ENCODE measurements at regions not wholly inside any gene's neighbourhood (a gene's known extent, or its start where the extent isn't known, plus 50 kb on each side); places are given as distances from the start of the nearest gene placed in this dataset.

GRCh38 chr4:117514391-117515175, 429.2 kb upstream of the TRAM1L1 start:
- Histone ChIP-seq H3K9me3 (ENCODE audit: control insufficient read depth, insufficient read depth, low read depth, low read length) (no peaks in the 10 kb centered on the region), H3K4me1 (ENCODE audit: control insufficient read depth, insufficient read depth, low read length) (no peaks in the 10 kb centered on the region), H3K27me3 (ENCODE audit: control insufficient read depth, insufficient read depth, low read length) (no peaks in the 10 kb centered on the region), H3K4me3 (ENCODE audit: low read depth in 2 of 2, low read length in 2 of 2) (no peak overlapping the region), H3K27ac (ENCODE audit: low read length) (no peak overlapping the region), H3K36me3 (ENCODE audit: control insufficient read depth, insufficient read depth, low read length) (no peaks in the 10 kb centered on the region)
- ATAC-seq: no peak
- no peak for TF ChIP-seq CTCF (IDR thresholded peaks at IDR 0.05)
- POLR2A ChIA-PET: no interaction called here
- intact Hi-C loops (cut with micrococcal nuclease; ENCODE audit: unreplicated experiment) (no loop called here), in situ Hi-C loops (cut with HindIII; ENCODE audit: low pct_unique_long_range_greater_than_20kb, low sequenced_read_pairs) (no loop called here)
- no TSS peak for BruUV-seq (replicated peaks)
- CTCF ChIA-PET: no interaction called here
- DNase-seq (ENCODE audit: low read depth, low spot score): no peak

- POLR2A ChIA-PET: no interaction called here
These were observed 430.5 kb upstream of the TRAM1L1 start for GRCh38 chr4:117515921-117516320.

More at GRCh38 chr4:117515921-117516320, 430.5 kb upstream of the TRAM1L1 start:
- Histone ChIP-seq H3K27me3 (ENCODE audit: control insufficient read depth, insufficient read depth, low read length) (no peaks in the 10 kb centered on the region), H3K4me1 (ENCODE audit: control insufficient read depth, insufficient read depth, low read length) (no peaks in the 10 kb centered on the region), H3K4me3 (ENCODE audit: low read depth in 2 of 2, low read length in 2 of 2) (no peak overlapping the region), H3K36me3 (ENCODE audit: control insufficient read depth, insufficient read depth, low read length) (no peaks in the 10 kb centered on the region), H3K9me3 (ENCODE audit: control insufficient read depth, insufficient read depth, low read depth, low read length) (no peaks in the 10 kb centered on the region), H3K27ac (ENCODE audit: low read length) (no peak overlapping the region)
- DNase-seq (ENCODE audit: low read depth, low spot score) (no peak), ATAC-seq (no peak)
- TF ChIP-seq TCF7L2 (IDR thresholded peaks at IDR 0.05; ENCODE audit: low read depth, low read length) (no peak), POLR2AphosphoS5 (IDR thresholded peaks at IDR 0.05; ENCODE audit: low read depth, low read length) (no peak), REST (IDR thresholded peaks at IDR 0.05; ENCODE audit: insufficient read depth in 1 of 2, low read depth in 2 of 2, low read length in 1 of 2) (no peak), CTCF (IDR thresholded peaks at IDR 0.05) (no peak)
- no TSS peak for BruUV-seq (replicated peaks)
- in situ Hi-C loops (cut with HindIII; ENCODE audit: low pct_unique_long_range_greater_than_20kb, low sequenced_read_pairs) (no loop called here), intact Hi-C loops (cut with micrococcal nuclease; ENCODE audit: unreplicated experiment) (no loop called here)
- CTCF ChIA-PET: no interaction called here
